ENCODE measurements at regions not wholly inside any gene's neighbourhood (a gene's known extent, or its start where the extent isn't known, plus 50 kb on each side); places are given as distances from the start of the nearest gene placed in this dataset.
A peak's percentile ranks its signal among the peaks of the same experiment; 100 is the strongest.

- DNase-seq, result no peak
These were observed 109.0 kb upstream of the TBL1XR1 start for GRCh38 chr3:177306252-177306651.

GRCh38 chr3:177307391-177307790, 110.1 kb upstream of the TBL1XR1 start:
- no peak for DNase-seq

GRCh38 chr3:177307826-177308225, 110.5 kb upstream of the TBL1XR1 start:
- DNase-seq, result no peak

GRCh38 chr3:177308286-177308685, 111.0 kb upstream of the TBL1XR1 start:
- DNase-seq, result no peak

GRCh38 chr3:177308911-177309310, 111.6 kb upstream of the TBL1XR1 start:
- no peak for DNase-seq

GRCh38 chr3:177312491-177312890, 115.2 kb upstream of the TBL1XR1 start:
- peak in 1 of 2 experiments; percentile 35 for DNase-seq

GRCh38 chr3:177314897-177315296, 117.6 kb upstream of the TBL1XR1 start:
- peak; percentile 43 to 49 for DNase-seq

GRCh38 chr3:177317247-177317646, 120.0 kb upstream of the TBL1XR1 start:
- no peak for DNase-seq

GRCh38 chr3:177318559-177318958, 121.3 kb upstream of the TBL1XR1 start:
- no peak for DNase-seq

GRCh38 chr3:177320765-177321247, 123.5 kb upstream of the TBL1XR1 start:
- no peak for DNase-seq

- no peak for DNase-seq
These were observed 124.5 kb upstream of the TBL1XR1 start for GRCh38 chr3:177321819-177322218.

GRCh38 chr3:177322881-177323280, 125.6 kb upstream of the TBL1XR1 start:
- DNase-seq, result no peak

- DNase-seq, result no peak
These were observed 132.6 kb upstream of the TBL1XR1 start for GRCh38 chr3:177329854-177330253.

GRCh38 chr3:177330779-177331178, 133.5 kb upstream of the TBL1XR1 start:
- no peak for DNase-seq

GRCh38 chr3:177331203-177331835, 134.0 kb upstream of the TBL1XR1 start:
- DNase-seq, result no peak

- no peak for DNase-seq
These were observed 135.7 kb upstream of the TBL1XR1 start for GRCh38 chr3:177332955-177333354.

GRCh38 chr3:177333533-177334520, 136.5 kb upstream of the TBL1XR1 start:
- peak in 1 of 2 experiments; percentile 7 for DNase-seq

- DNase-seq, result peak in 1 of 2 experiments; percentile 12
These were observed 137.5 kb upstream of the TBL1XR1 start for GRCh38 chr3:177334803-177335202.

- DNase-seq, result peak in 1 of 2 experiments; percentile 10
These were observed 138.4 kb upstream of the TBL1XR1 start for GRCh38 chr3:177335728-177336127.

GRCh38 chr3:177336873-177337450, 139.7 kb upstream of the TBL1XR1 start:
- DNase-seq, result peak in 1 of 2 experiments; percentile 17

GRCh38 chr3:177337541-177338331, 140.5 kb upstream of the TBL1XR1 start:
- peak; percentile 74 to 82 for DNase-seq

GRCh38 chr3:177338697-177339219, 141.5 kb upstream of the TBL1XR1 start:
- DNase-seq, result no peak

Measured in activated T-cell treated with anti-CD3 and anti-CD28 coated beads, Interleukin-2, amount 50 U/mL, for 48 hours (primary cell).